Body of pancreas (tissue), 4 donors: ENCODE measurements at regions not wholly inside any gene's neighbourhood (a gene's known extent, or its start where the extent isn't known, plus 50 kb on each side); places are given as distances from the start of the nearest gene placed in this dataset.

Experiments
- POLR2A ChIP-seq, 3 donors: fragments of 450-650 bp; IDR thresholded peaks; one replicate each; pipeline ENCODE4 v1.6.1; 2016; ENCODE audit warnings: antibody characterized with exemption in 3 of 3, mild to moderate bottlenecking in 2 of 3
- TF ChIP-seq, protein P1 (sequence below), 7 experiments: fragments of 450-650 bp in 4 of 7; fragments of 200-600 bp in 3 of 7; sonication (generic) in 3 of 7; IDR thresholded peaks; one replicate each; pipeline ENCODE4 v1.5.1; 2016 to 2019; ENCODE audit warnings: antibody characterized with exemption in 7 of 7

GRCh38 chr2:164032995-164033394 lies 297.2 kb upstream of the FIGN start:
- TF ChIP-seq, protein P1, sequence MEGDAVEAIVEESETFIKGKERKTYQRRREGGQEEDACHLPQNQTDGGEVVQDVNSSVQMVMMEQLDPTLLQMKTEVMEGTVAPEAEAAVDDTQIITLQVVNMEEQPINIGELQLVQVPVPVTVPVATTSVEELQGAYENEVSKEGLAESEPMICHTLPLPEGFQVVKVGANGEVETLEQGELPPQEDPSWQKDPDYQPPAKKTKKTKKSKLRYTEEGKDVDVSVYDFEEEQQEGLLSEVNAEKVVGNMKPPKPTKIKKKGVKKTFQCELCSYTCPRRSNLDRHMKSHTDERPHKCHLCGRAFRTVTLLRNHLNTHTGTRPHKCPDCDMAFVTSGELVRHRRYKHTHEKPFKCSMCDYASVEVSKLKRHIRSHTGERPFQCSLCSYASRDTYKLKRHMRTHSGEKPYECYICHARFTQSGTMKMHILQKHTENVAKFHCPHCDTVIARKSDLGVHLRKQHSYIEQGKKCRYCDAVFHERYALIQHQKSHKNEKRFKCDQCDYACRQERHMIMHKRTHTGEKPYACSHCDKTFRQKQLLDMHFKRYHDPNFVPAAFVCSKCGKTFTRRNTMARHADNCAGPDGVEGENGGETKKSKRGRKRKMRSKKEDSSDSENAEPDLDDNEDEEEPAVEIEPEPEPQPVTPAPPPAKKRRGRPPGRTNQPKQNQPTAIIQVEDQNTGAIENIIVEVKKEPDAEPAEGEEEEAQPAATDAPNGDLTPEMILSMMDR (IDR thresholded peaks at IDR 0.05), result no peak
- no peak for TF ChIP-seq POLR2A (IDR thresholded peaks at IDR 0.05)
